Neural progenitor cell (in vitro differentiated cells): ENCODE measurements at regions not wholly inside any gene's neighbourhood (a gene's known extent, or its start where the extent isn't known, plus 50 kb on each side); places are given as distances from the start of the nearest gene placed in this dataset.

ENCODE experiments used
- EZH2 ChIP-seq: fragments of 200-600 bp; sonication (generic); IDR thresholded peaks from 2 replicates; pipeline ENCODE4 v1.6.1; 2017; ENCODE audit warnings: antibody characterized with exemption, mild to moderate bottlenecking, moderate library complexity
- EZH2phosphoT487 ChIP-seq: fragments of 200-600 bp; sonication (generic); IDR thresholded peaks from 2 replicates; pipeline ENCODE4 v1.6.1; 2017; ENCODE audit warnings: antibody characterized with exemption
- TF ChIP-seq, protein P1 (sequence below): fragments of 200-600 bp; sonication (generic); IDR thresholded peaks from 2 replicates; pipeline ENCODE4 v1.5.1; 2017; ENCODE audit warnings: antibody characterized with exemption, mild to moderate bottlenecking

- TF ChIP-seq, protein P1, sequence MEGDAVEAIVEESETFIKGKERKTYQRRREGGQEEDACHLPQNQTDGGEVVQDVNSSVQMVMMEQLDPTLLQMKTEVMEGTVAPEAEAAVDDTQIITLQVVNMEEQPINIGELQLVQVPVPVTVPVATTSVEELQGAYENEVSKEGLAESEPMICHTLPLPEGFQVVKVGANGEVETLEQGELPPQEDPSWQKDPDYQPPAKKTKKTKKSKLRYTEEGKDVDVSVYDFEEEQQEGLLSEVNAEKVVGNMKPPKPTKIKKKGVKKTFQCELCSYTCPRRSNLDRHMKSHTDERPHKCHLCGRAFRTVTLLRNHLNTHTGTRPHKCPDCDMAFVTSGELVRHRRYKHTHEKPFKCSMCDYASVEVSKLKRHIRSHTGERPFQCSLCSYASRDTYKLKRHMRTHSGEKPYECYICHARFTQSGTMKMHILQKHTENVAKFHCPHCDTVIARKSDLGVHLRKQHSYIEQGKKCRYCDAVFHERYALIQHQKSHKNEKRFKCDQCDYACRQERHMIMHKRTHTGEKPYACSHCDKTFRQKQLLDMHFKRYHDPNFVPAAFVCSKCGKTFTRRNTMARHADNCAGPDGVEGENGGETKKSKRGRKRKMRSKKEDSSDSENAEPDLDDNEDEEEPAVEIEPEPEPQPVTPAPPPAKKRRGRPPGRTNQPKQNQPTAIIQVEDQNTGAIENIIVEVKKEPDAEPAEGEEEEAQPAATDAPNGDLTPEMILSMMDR = no peak
- TF ChIP-seq EZH2 = no peak
- no peak for TF ChIP-seq EZH2phosphoT487
These were observed 166.9 kb downstream of the DEFB131A start for GRCh38 chr4:9611101-9611500.
